OCI-LY3 (cell line): ENCODE measurements at regions not wholly inside any gene's neighbourhood (a gene's known extent, or its start where the extent isn't known, plus 50 kb on each side); places are given as distances from the start of the nearest gene placed in this dataset.

Experiments used
- CTCF ChIP-seq: fragments of 200-600, 300-600 bp; sonication (generic); IDR thresholded peaks from 2 replicates; pipeline ENCODE4 v1.5.1; 2014; ENCODE audit warnings: antibody characterized with exemption, low read length, low read depth
- EZH2phosphoT487 ChIP-seq: fragments of 200-600 bp; shearing (Covaris generic); IDR thresholded peaks from 2 replicates; pipeline ENCODE4 v1.6.1; 2018; ENCODE audit warnings: antibody characterized with exemption, mixed run types, low read depth

GRCh38 chr18:42392416-42392815 is 437.4 kb downstream of the PIK3C3 start:
- no peak for TF ChIP-seq CTCF
- no peak for TF ChIP-seq EZH2phosphoT487
